ENCODE measurements at regions not wholly inside any gene's neighbourhood (a gene's known extent, or its start where the extent isn't known, plus 50 kb on each side); places are given as distances from the start of the nearest gene placed in this dataset.

DNA sequence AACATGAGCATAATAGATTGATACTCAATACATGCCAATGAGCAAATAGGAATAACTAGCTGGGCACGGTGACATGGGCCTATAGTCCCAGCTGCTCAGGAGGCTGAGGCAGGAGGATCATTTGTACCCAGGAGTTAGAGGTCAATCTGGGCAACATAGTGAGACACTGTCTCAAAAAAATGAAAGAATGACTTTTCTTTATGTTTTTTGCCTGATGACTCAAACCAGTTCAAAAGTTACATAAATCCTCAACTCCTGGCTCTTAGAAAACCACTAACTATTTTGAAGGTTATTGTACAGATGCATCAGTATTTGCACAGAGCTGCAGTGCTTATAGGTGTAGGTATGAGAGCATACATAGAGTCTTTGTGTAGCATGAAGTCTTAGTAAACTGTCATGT lies 219.2 kb upstream of the RGS6 start (continued):
- TF ChIP-seq, protein P1, sequence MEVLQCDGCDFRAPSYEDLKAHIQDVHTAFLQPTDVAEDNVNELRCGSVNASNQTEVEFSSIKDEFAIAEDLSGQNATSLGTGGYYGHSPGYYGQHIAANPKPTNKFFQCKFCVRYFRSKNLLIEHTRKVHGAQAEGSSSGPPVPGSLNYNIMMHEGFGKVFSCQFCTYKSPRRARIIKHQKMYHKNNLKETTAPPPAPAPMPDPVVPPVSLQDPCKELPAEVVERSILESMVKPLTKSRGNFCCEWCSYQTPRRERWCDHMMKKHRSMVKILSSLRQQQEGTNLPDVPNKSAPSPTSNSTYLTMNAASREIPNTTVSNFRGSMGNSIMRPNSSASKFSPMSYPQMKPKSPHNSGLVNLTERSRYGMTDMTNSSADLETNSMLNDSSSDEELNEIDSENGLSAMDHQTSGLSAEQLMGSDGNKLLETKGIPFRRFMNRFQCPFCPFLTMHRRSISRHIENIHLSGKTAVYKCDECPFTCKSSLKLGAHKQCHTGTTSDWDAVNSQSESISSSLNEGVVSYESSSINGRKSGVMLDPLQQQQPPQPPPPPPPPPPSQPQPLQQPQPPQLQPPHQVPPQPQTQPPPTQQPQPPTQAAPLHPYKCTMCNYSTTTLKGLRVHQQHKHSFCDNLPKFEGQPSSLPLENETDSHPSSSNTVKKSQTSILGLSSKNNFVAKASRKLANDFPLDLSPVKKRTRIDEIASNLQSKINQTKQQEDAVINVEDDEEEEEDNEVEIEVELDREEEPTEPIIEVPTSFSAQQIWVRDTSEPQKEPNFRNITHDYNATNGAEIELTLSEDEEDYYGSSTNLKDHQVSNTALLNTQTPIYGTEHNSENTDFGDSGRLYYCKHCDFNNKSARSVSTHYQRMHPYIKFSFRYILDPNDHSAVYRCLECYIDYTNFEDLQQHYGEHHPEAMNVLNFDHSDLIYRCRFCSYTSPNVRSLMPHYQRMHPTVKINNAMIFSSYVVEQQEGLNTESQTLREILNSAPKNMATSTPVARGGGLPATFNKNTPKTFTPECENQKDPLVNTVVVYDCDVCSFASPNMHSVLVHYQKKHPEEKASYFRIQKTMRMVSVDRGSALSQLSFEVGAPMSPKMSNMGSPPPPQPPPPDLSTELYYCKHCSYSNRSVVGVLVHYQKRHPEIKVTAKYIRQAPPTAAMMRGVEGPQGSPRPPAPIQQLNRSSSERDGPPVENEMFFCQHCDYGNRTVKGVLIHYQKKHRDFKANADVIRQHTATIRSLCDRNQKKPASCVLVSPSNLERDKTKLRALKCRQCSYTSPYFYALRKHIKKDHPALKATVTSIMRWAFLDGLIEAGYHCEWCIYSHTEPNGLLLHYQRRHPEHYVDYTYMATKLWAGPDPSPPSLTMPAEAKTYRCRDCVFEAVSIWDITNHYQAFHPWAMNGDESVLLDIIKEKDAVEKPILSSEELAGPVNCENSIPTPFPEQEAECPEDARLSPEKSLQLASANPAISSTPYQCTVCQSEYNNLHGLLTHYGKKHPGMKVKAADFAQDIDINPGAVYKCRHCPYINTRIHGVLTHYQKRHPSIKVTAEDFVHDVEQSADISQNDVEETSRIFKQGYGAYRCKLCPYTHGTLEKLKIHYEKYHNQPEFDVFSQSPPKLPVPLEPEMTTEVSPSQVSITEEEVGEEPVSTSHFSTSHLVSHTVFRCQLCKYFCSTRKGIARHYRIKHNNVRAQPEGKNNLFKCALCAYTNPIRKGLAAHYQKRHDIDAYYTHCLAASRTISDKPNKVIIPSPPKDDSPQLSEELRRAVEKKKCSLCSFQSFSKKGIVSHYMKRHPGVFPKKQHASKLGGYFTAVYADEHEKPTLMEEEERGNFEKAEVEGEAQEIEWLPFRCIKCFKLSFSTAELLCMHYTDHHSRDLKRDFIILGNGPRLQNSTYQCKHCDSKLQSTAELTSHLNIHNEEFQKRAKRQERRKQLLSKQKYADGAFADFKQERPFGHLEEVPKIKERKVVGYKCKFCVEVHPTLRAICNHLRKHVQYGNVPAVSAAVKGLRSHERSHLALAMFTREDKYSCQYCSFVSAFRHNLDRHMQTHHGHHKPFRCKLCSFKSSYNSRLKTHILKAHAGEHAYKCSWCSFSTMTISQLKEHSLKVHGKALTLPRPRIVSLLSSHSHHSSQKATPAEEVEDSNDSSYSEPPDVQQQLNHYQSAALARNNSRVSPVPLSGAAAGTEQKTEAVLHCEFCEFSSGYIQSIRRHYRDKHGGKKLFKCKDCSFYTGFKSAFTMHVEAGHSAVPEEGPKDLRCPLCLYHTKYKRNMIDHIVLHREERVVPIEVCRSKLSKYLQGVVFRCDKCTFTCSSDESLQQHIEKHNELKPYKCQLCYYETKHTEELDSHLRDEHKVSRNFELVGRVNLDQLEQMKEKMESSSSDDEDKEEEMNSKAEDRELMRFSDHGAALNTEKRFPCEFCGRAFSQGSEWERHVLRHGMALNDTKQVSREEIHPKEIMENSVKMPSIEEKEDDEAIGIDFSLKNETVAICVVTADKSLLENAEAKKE (CRISPR knock-in tag; IDR thresholded peaks at IDR 0.05): no peak
- TF ChIP-seq, protein P2, sequence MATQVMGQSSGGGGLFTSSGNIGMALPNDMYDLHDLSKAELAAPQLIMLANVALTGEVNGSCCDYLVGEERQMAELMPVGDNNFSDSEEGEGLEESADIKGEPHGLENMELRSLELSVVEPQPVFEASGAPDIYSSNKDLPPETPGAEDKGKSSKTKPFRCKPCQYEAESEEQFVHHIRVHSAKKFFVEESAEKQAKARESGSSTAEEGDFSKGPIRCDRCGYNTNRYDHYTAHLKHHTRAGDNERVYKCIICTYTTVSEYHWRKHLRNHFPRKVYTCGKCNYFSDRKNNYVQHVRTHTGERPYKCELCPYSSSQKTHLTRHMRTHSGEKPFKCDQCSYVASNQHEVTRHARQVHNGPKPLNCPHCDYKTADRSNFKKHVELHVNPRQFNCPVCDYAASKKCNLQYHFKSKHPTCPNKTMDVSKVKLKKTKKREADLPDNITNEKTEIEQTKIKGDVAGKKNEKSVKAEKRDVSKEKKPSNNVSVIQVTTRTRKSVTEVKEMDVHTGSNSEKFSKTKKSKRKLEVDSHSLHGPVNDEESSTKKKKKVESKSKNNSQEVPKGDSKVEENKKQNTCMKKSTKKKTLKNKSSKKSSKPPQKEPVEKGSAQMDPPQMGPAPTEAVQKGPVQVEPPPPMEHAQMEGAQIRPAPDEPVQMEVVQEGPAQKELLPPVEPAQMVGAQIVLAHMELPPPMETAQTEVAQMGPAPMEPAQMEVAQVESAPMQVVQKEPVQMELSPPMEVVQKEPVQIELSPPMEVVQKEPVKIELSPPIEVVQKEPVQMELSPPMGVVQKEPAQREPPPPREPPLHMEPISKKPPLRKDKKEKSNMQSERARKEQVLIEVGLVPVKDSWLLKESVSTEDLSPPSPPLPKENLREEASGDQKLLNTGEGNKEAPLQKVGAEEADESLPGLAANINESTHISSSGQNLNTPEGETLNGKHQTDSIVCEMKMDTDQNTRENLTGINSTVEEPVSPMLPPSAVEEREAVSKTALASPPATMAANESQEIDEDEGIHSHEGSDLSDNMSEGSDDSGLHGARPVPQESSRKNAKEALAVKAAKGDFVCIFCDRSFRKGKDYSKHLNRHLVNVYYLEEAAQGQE (IDR thresholded peaks at IDR 0.05; ENCODE audit: unreplicated experiment): no peak
- no peak for TF ChIP-seq EZH2 (IDR thresholded peaks at IDR 0.05; ENCODE audit: low read depth, unreplicated experiment)
- no peak for TF ChIP-seq POLR2AphosphoS5 (IDR thresholded peaks at IDR 0.05; ENCODE audit: low read depth)
- TF ChIP-seq, protein P3, sequence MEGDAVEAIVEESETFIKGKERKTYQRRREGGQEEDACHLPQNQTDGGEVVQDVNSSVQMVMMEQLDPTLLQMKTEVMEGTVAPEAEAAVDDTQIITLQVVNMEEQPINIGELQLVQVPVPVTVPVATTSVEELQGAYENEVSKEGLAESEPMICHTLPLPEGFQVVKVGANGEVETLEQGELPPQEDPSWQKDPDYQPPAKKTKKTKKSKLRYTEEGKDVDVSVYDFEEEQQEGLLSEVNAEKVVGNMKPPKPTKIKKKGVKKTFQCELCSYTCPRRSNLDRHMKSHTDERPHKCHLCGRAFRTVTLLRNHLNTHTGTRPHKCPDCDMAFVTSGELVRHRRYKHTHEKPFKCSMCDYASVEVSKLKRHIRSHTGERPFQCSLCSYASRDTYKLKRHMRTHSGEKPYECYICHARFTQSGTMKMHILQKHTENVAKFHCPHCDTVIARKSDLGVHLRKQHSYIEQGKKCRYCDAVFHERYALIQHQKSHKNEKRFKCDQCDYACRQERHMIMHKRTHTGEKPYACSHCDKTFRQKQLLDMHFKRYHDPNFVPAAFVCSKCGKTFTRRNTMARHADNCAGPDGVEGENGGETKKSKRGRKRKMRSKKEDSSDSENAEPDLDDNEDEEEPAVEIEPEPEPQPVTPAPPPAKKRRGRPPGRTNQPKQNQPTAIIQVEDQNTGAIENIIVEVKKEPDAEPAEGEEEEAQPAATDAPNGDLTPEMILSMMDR (conservative IDR thresholded peaks at IDR 0.05; ENCODE audit: low read depth in 2 of 2): no peak

Data from GM23338 (cell line).